Stimulated activated CD8-positive, alpha-beta memory T cell treated with anti-CD3 and anti-CD28 coated beads, Interleukin-2, amount 100 ng/mL, for 1 hour (primary cell): ENCODE measurements at regions not wholly inside any gene's neighbourhood (a gene's known extent, or its start where the extent isn't known, plus 50 kb on each side); places are given as distances from the start of the nearest gene placed in this dataset.
"Not testable (repeated sequence)": the region's sequence is repeated elsewhere in the genome, so short reads cannot be mapped to it uniquely, and the experiment has no call there.

Experiments used
- DNase-seq, 2 donors: peaks; one replicate each; pipeline ENCODE4 v3.0.0-alpha.2; 2020; ENCODE audit warnings: low read depth in 2 of 2

DNA sequence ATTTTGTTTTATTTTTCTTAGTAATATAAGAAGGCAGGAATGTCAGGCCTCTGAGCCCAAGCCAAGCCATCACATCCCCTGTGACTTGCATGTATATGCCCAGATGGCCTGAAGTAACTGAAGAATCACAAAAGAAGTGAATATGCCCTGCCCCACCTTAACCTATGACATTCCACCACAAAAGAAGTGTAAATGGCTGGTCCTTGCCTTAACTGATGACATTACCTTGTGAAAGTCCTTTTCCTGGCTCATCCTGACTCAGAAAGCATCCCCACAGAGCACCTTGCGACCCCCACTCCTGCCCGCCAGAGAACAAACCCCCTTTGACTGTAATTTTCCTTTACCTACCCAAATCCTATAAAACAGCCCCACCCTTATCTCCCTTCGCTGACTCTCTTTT, 406.2 kb upstream of the RORB start:
- not testable (repeated sequence) for DNase-seq

GRCh38 chr9:74092491-74092834, 404.7 kb upstream of the RORB start:
- no peak for DNase-seq

GRCh38 chr9:74094037-74094436, 403.1 kb upstream of the RORB start:
- DNase-seq = not testable (repeated sequence)

- DNase-seq = no peak
Observed at GRCh38 chr9:74094766-74095165, 402.4 kb upstream of the RORB start.

DNA sequence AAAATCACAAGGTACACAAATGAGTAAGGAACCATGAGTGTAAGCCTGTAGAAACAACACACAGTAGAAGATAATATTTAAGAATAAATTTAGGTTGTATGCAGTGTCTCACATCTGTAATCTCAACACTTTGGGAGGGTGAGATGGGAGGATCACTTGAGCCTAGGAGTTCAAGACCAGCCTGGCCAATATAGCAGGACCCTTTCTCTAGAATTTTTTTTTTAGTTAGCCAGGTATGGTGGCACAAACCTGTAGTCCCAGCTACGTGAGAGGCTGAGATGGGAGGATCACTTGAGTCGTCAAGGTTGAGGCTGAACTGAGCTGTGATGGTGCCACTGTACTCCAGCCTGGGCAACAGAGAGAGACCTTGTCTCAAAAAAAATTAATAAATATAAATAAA, 401.2 kb upstream of the RORB start:
- DNase-seq = no peak

- no peak for DNase-seq
Observed at GRCh38 chr9:74096420-74096819, 400.7 kb upstream of the RORB start.

- DNase-seq = no peak
Observed at GRCh38 chr9:74100042-74100441, 397.1 kb upstream of the RORB start.

- DNase-seq = not testable (repeated sequence)
Observed at GRCh38 chr9:74102148-74102547, 395.0 kb upstream of the RORB start.

GRCh38 chr9:74102702-74103101, 394.4 kb upstream of the RORB start:
- DNase-seq = no peak

DNA sequence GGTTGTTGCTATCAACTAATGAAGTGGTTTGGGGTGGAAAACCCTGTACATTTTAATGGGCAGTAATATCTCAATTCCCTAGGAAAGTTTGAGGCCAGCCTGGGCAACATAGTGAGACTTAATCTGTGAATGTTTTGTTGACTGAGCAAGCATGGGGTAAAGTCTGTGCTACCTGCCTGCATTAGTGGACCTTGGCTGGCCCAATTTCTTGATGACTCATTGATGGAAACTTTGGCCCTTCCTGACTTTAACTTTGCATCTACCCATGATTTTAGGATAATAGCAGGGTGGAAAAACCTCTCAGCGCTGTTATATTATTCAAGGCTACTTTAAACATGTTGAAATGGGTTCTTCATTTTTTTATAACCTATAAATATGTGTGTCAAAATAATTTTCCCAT, 389.4 kb upstream of the RORB start:
- DNase-seq = no peak

GRCh38 chr9:74115976-74116375, 381.2 kb upstream of the RORB start:
- no peak for DNase-seq

DNA sequence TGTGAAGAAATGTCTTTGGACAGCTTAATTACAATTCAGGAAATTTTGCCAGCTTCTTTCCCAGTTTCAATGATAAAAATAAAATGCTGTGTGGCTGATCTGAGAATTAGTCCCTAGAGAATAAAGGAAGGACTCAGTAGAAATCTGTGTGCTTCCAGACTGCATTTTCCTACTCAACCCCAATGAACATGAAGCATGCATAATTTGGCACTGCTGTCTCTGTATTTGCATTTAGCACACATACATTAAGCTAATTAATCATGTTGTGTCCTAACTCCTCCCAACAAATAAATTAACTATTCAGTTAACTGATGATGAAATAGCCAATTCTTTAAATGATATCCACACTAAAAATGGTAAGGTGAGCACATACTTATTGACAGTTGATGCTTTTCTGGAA, 380.0 kb upstream of the RORB start:
- DNase-seq = no peak

DNA sequence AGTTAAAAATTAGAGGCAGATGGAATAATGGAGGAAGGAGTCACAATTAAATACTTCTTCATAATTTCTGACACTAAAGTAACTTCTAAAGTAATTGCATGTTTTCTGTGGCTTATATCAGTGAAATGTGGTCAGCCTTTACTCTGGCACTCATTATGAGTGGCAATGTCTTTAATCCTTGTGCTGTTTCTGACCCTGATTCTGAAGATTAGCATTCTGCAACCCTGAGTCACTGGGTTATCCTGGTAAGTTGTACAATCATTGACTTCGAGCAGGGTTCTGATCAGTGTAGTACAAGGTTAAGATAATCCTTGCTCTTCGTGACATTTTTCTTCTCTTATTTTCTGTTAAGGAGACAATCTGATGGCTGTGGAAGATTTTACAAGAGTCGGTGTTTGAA, 379.4 kb upstream of the RORB start:
- DNase-seq = no peak

GRCh38 chr9:74120061-74120460, 377.1 kb upstream of the RORB start:
- DNase-seq = no peak

DNA sequence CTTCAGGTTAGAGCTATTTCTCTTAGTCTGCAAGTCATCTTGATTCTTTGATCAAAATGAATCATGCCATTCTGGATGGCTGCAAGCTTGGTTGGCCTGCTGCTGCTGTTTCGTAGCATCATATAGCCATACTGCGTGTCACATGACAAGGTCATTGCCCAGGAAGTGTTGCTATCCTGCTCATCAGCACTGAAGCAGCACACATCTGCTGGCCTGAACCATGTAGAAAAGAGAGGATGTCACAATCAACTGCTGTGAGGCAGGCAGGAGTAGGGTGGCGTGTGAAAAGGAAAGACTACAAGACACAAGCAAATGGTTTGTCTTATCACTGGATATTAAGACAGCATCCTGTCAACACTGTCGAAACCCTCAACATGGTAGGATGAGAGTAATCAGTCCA, 376.7 kb upstream of the RORB start:
- no peak for DNase-seq

GRCh38 chr9:74122216-74122615, 374.9 kb upstream of the RORB start:
- DNase-seq = no peak

DNA sequence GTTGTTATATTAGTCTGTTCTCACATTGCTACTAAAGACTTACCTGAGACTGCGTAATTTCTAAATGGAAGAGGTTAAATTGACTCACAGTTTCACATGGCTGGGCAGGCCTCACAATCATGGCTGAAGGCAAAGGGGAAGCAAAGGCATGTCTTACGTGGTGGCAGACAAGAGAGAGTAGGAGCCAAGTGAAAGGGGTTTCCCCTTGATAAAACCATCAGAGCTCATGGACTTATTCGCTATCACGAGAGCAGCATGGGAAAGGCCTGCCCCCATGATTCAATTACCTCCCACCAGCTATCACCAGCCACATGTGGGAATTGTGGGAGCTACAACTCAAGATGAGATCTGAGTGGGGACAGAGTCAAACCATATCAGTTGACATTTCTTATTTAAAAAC, 374.5 kb upstream of the RORB start:
- no peak for DNase-seq

DNA sequence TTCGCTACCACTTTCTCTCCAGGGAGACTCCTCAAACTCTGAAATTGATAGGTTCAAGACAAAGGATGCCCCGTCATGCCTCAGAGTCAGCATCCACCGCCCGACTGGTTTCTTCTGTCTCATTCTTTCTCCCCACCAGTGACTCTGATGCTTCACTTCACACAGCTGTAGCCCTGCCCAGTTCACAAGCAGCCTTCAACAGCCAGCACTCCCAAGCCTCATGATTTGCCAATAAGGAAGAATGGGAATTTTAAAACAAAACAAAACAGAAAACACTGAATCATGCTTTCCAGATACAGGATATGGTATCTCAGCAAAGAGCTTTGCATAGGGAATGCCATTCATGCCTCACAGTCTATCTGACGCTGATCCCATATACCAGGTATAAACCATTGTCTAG, 371.2 kb upstream of the RORB start:
- no peak for DNase-seq

GRCh38 chr9:74132986-74133385, 364.1 kb upstream of the RORB start:
- no peak for DNase-seq

GRCh38 chr9:74133921-74134320, 363.2 kb upstream of the RORB start:
- no peak for DNase-seq

DNA sequence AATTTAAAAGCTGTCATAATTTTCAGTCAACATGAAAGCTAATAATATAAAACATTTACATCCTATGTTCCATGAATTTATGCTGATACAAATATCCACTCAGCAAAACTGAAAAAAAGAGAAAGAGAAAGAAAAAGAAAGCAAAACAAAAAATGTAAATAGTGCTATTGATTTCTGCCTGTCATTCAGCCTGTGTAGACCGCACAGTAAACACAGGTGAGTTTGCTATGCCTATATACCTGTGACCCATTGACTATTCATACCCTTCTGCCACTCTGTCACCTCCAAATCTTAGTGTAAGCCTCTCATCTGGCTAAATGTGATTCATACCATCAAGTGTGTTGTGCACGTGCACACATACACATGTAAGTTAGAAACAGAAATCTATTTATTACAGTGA, 359.0 kb upstream of the RORB start:
- DNase-seq = no peak

DNA sequence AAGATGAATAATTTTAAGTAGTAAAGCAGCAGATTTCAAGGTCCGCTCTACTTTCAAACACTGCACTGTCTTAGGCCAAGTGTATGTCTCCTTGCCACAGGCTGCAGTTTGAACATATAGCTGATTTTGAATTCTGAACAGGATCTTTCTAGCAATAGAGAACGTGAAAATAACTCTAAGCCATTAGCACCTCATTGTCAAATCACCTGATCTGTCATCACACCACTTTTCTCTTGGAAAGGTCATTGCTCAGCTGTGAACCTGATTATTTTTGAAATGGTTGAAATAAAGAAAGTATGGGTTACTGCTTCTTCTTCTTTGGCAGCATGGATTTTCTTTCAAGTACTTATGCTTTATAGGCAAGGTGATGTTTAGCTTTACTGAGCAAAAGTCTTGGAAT, 357.0 kb upstream of the RORB start:
- DNase-seq = no peak

DNA sequence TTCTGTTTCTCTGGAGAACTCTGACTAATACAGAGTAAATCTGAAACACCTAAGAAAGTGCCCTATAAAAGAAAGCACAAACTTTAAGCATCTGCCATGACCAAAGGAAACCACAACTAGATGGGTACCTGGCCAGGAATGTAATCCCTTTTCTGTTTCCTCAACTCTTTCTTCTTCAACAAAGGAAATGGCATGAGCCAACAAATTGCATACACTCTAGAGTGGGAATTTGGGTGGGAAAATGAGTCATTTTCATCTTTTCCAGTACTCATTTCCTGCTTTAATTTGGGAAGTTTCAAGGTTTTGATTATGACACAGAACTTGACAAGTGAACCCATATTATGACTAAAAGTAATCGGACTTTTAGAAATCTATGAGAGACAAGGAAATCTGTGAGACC, 349.2 kb upstream of the RORB start:
- DNase-seq = no peak

DNA sequence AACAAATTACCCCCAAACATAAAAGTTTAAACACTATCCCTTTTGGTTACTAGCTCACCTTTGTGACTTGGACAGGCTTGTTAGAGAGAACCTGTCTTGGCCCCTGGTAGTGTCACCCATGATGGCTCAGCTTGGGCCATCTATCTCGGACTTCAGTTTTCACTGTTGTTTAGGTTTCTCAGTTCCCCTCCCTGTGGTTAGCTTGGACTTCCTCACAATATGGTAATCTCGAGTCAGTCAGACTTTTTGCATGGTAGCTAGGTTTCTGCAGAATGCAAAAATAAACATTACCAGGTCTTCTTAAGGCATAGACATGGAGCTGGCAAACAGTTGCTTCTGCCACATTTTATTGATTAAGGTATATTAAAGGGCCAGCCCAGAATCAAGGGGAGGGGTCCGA, 324.3 kb upstream of the RORB start:
- DNase-seq = no peak

DNA sequence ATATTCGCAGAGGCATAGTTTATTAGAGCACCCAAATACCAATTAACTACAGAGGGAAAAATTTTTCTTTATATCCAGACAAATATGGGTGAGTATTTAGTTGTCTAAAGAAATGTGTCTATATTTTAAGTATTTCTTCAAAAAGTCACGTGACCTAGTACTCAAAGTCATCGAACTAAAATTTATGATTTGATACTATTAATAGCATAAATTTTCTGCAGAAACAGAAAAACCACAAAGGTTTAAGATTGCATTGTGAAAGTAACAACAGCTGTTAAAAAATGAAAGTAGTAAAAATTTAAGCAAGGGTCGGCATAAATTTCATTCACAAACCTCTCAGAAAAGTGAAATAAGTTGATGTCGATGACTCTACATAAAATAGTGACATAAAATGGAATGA, 323.9 kb upstream of the RORB start:
- no peak for DNase-seq
